HG03575 (cell line): ENCODE measurements at regions not wholly inside any gene's neighbourhood (a gene's known extent, or its start where the extent isn't known, plus 50 kb on each side); places are given as distances from the start of the nearest gene placed in this dataset.

Source experiments
- ATAC-seq: cut with Tn5 transposase; IDR thresholded peaks from one replicate; pipeline ENCODE4 v1.9.1; 2021; ENCODE audit not compliant: unreplicated experiment, insufficient number of reproducible peaks, low FRiP score; ENCODE audit errors: extremely low read depth

- no peak for ATAC-seq
Observed at GRCh38 chr7:41331194-41331593, 371.7 kb downstream of the INHBA start.

GRCh38 chr7:41328544-41328943, 374.3 kb downstream of the INHBA start:
- ATAC-seq: no peak

GRCh38 chr7:41328131-41328530, 374.8 kb downstream of the INHBA start:
- ATAC-seq: no peak

GRCh38 chr7:41326616-41327015, 376.3 kb downstream of the INHBA start:
- no peak for ATAC-seq

- ATAC-seq: no peak
Observed at GRCh38 chr7:41323806-41324205, 379.1 kb downstream of the INHBA start.

- ATAC-seq: no peak
Observed at GRCh38 chr7:41319581-41319980, 383.3 kb downstream of the INHBA start.

GRCh38 chr7:41316410-41316809, 386.5 kb downstream of the INHBA start:
- no peak for ATAC-seq

GRCh38 chr7:41315764-41316163, 387.1 kb downstream of the INHBA start:
- ATAC-seq: no peak

- no peak for ATAC-seq
Observed at GRCh38 chr7:41313171-41313570, 389.7 kb downstream of the INHBA start.

- no peak for ATAC-seq
Observed at GRCh38 chr7:41312235-41312634, 390.7 kb downstream of the INHBA start.

- ATAC-seq: no peak
Observed at GRCh38 chr7:41311301-41311700, 391.6 kb downstream of the INHBA start.

- ATAC-seq: no peak
Observed at GRCh38 chr7:41306486-41306885, 396.4 kb downstream of the INHBA start.

GRCh38 chr7:41305001-41305400, 397.9 kb downstream of the INHBA start:
- no peak for ATAC-seq

- no peak for ATAC-seq
Observed at GRCh38 chr7:41303709-41304108, 399.2 kb downstream of the INHBA start.

- no peak for ATAC-seq
Observed at GRCh38 chr7:41298409-41298808, 404.5 kb downstream of the INHBA start.

GRCh38 chr7:41297166-41297565, 405.7 kb downstream of the INHBA start:
- no peak for ATAC-seq

- no peak for ATAC-seq
Observed at GRCh38 chr7:41295455-41295815, 407.5 kb downstream of the INHBA start.

GRCh38 chr7:41294556-41295454, 408.1 kb downstream of the INHBA start:
- ATAC-seq: no peak

- no peak for ATAC-seq
Observed at GRCh38 chr7:41292487-41292886, 410.4 kb downstream of the INHBA start.

GRCh38 chr7:41287559-41288335, 415.1 kb downstream of the INHBA start:
- no peak for ATAC-seq
